K562 (cell line): ENCODE measurements at regions not wholly inside any gene's neighbourhood (a gene's known extent, or its start where the extent isn't known, plus 50 kb on each side); places are given as distances from the start of the nearest gene placed in this dataset.

Source experiments
- ATAC-seq: fragments of 200-7000 bp; cut with Tn5 transposase; 3 replicates; pipeline ENCODE4 v1.9.1; 2020; ENCODE audit warnings: moderate library complexity
- BruUV-seq: library from RNA; stranded (reverse); fragments of 400-500 nt; replicated peaks from 2 replicates; lab custom pipeline; 2021; lab: Mats Ljungman, UMichigan
- CTCF ChIA-PET: fragments of 300-600 bp; formaldehyde crosslinking; extraction: SDS; loops from one replicate; lab custom pipeline; 2021; ENCODE audit warnings: low intra/inter-chr PET ratio; lab: Yijun Ruan, JAX
- POLR2A ChIA-PET: fragments of 300-600, 350-650 bp; sonication (Branson Sonifier 250); formaldehyde crosslinking; extraction: SDS; loops from one replicate; lab custom pipeline; 2021; ENCODE audit warnings: antibody characterized with exemption, inconsistent platforms; lab: Yijun Ruan, JAX
- DNase-seq, 4 experiments: peaks; one replicate each; pipeline versions ENCODE4 v3.0.0 to v3.0.0-alpha.2; 2011 to 2018; ENCODE audit warnings: low spot score in 3 of 4, mixed read lengths in 3 of 4; ENCODE audit errors: extremely low read depth in 1 of 4
- FAIRE-seq: peaks from 2 replicates; lab custom pipeline; 2011; peaks lifted over from hg19 to GRCh38; lab: Jason Lieb, UNC
- H2AFZ ChIP-seq: 2 replicates; pipeline ENCODE4 v1.6.0; 2011; ENCODE audit warnings: low read depth, low read length, control low read depth, inconsistent platforms
- H3K27ac ChIP-seq: fragments of 200-600 bp; 3 replicates; pipeline ENCODE4 v1.8.0; 2011; ENCODE audit warnings: low read depth, mild to moderate bottlenecking, control low read depth, inconsistent platforms, low read length, moderate library complexity, mixed read lengths; ENCODE audit errors: extremely low read depth
- H3K27me3 ChIP-seq, 2 experiments: fragments of 300-600 bp in 1 of 2; 2 replicates in 1 of 2; 3 replicates in 1 of 2; pipeline versions ENCODE4 v1.6.0 to v1.8.0; 2011; ENCODE audit warnings: inconsistent platforms in 2 of 2, low read length in 2 of 2, mild to moderate bottlenecking in 1 of 2, mixed read lengths in 1 of 2, moderate library complexity in 1 of 2; ENCODE audit not compliant: control insufficient read depth in 2 of 2, insufficient read depth in 2 of 2
- H3K36me3 ChIP-seq: fragments of 300-600 bp; 3 replicates; pipeline ENCODE4 v1.8.0; 2011; ENCODE audit warnings: mild to moderate bottlenecking, low read length, inconsistent platforms; ENCODE audit not compliant: control insufficient read depth, insufficient read depth
- H3K4me1 ChIP-seq, 2 experiments: fragments of 200-600 bp in 1 of 2; replicated peaks in 1 of 2; 2 replicates in 1 of 2; 3 replicates in 1 of 2; pipeline versions ENCODE4 v1.5.1 to v1.8.0; 2011; ENCODE audit warnings: inconsistent platforms in 2 of 2, low read length in 2 of 2, mild to moderate bottlenecking in 1 of 2, mixed read lengths in 1 of 2, moderate library complexity in 1 of 2; ENCODE audit not compliant: control insufficient read depth in 2 of 2, insufficient read depth in 2 of 2
- H3K4me2 ChIP-seq: 2 replicates; pipeline ENCODE4 v1.6.1; 2011; ENCODE audit warnings: low read length, control low read depth, inconsistent platforms, mixed read lengths; ENCODE audit not compliant: insufficient read depth
- H3K4me3 ChIP-seq: fragments of 200-600 bp; sonication (generic), shearing (Covaris generic); 2 replicates; pipeline ENCODE4 v1.5.1; 2016; ENCODE audit warnings: control low read depth, inconsistent platforms
- H3K79me2 ChIP-seq: fragments of 200-600 bp; 3 replicates; pipeline ENCODE4 v1.8.0; 2011; ENCODE audit warnings: low read length, inconsistent platforms; ENCODE audit not compliant: control insufficient read depth, insufficient read depth
- H3K9ac ChIP-seq, 2 experiments: 2 replicates each; pipeline versions ENCODE4 v1.6.0 to v1.6.1; 2011; ENCODE audit warnings: low read depth in 2 of 2, low read length in 2 of 2, control low read depth in 1 of 2, inconsistent platforms in 1 of 2, mild to moderate bottlenecking in 1 of 2, mixed read lengths in 1 of 2; ENCODE audit not compliant: insufficient read depth in 1 of 2
- H3K9me1 ChIP-seq: one replicate; pipeline ENCODE4 v1.6.0; 2011; ENCODE audit warnings: inconsistent platforms, mild to moderate bottlenecking, low read length, moderate library complexity; ENCODE audit not compliant: control insufficient read depth, insufficient read depth
- H3K9me3 ChIP-seq: replicated peaks from 2 replicates; pipeline ENCODE4 v1.5.1; 2011; ENCODE audit warnings: low read depth, low read length, inconsistent platforms; ENCODE audit not compliant: control insufficient read depth, insufficient read depth
- H4K20me1 ChIP-seq: replicated peaks from 2 replicates; pipeline ENCODE4 v1.6.1; 2011; ENCODE audit warnings: low read length, inconsistent platforms, mixed read lengths; ENCODE audit not compliant: control insufficient read depth, insufficient read depth
- ARID2 ChIP-seq: fragments of 450-650 bp; IDR thresholded peaks from 2 replicates; pipeline ENCODE4 v1.6.1; 2017; ENCODE audit warnings: antibody characterized with exemption, mild to moderate bottlenecking
- ARID3A ChIP-seq: IDR thresholded peaks from 2 replicates; pipeline ENCODE4 v1.6.1; 2012; ENCODE audit warnings: low read depth, low read length, improper control_type of control experiment, borderline replicate concordance
- CBX3 ChIP-seq, 2 experiments: IDR thresholded peaks; 1 replicate in 1 of 2; 2 replicates in 1 of 2; pipeline ENCODE4 v1.6.1; 2012; ENCODE audit warnings: inconsistent platforms in 2 of 2, low read length in 2 of 2, borderline replicate concordance in 1 of 2, control low read depth in 1 of 2
- CC2D1A ChIP-seq: fragments of 450-650 bp; IDR thresholded peaks from 2 replicates; pipeline ENCODE4 v1.6.1; 2017; ENCODE audit warnings: mild to moderate bottlenecking
- E2F6 ChIP-seq, 2 experiments: IDR thresholded peaks; 2 replicates each; pipeline ENCODE4 v1.6.1; 2011; ENCODE audit warnings: borderline replicate concordance in 1 of 2, control low read depth in 1 of 2, low read depth in 1 of 2, low read length in 1 of 2, mild to moderate bottlenecking in 1 of 2, mixed read lengths in 1 of 2, moderate library complexity in 1 of 2; ENCODE audit not compliant: insufficient read depth in 1 of 2, insufficient read length in 1 of 2, poor library complexity in 1 of 2, severe bottlenecking in 1 of 2; ENCODE audit errors: extremely low read depth in 1 of 2
- FIP1L1 ChIP-seq: fragments of 200-400 bp; formaldehyde crosslinking; IDR thresholded peaks from 2 replicates; pipeline ENCODE4 v1.6.1; 2018; ENCODE audit warnings: mild to moderate bottlenecking, low read depth, low read length; ENCODE audit not compliant: poor library complexity, severe bottlenecking
- HMG20A ChIP-seq: fragments of 450-650 bp; formaldehyde crosslinking; conservative IDR thresholded peaks from 2 replicates; pipeline ENCODE4 v1.4.0; 2020; ENCODE audit warnings: mild to moderate bottlenecking, mixed read lengths
- HNRNPLL ChIP-seq: fragments of 200-400 bp; formaldehyde crosslinking; IDR thresholded peaks from 2 replicates; pipeline ENCODE4 v1.6.1; 2017; ENCODE audit warnings: low read length, low read depth, mild to moderate bottlenecking; ENCODE audit not compliant: poor library complexity, severe bottlenecking
- JUNB ChIP-seq: fragments of 450-650 bp; formaldehyde crosslinking; conservative IDR thresholded peaks from 2 replicates; pipeline ENCODE4 v1.4.0; 2020; ENCODE audit warnings: mild to moderate bottlenecking
- PHF8 ChIP-seq: fragments of 200-600 bp; sonication (generic); IDR thresholded peaks from 2 replicates; pipeline ENCODE4 v1.6.1; 2012; ENCODE audit warnings: mixed run types, mild to moderate bottlenecking, inconsistent platforms, low read length, moderate library complexity, borderline replicate concordance
- YBX1 ChIP-seq: fragments of 450-650 bp; IDR thresholded peaks from 2 replicates; pipeline ENCODE4 v1.7.1; 2016; ENCODE audit warnings: mild to moderate bottlenecking
- ZBTB5 ChIP-seq: fragments of 450-650 bp; IDR thresholded peaks from 2 replicates; pipeline ENCODE4 v1.6.1; 2017; ENCODE audit warnings: antibody characterized with exemption
- ZNF232 ChIP-seq: sonication (generic); formaldehyde crosslinking; IDR thresholded peaks from 2 replicates; pipeline ENCODE4 v1.8.0; 2022; ENCODE audit warnings: mild to moderate bottlenecking, missing genetic modification reagents
- ZNF316 ChIP-seq: fragments of 450-650 bp; IDR thresholded peaks from 2 replicates; pipeline ENCODE4 v1.6.1; 2016
- WGBS: fragments of 100-300 bp; shearing (Covaris generic); methylation state at CpG from one replicate; pipeline ENCODE4 v1.1.6; 2016; ENCODE audit warnings: low coverage, mixed read lengths; ENCODE audit not compliant: insufficient coverage; ENCODE audit errors: missing lambda C conversion rate; 5-methylcytosine and 5-hydroxymethylcytosine counted together
- in situ Hi-C: fragments of 300-500 bp; cut with MboI; formaldehyde crosslinking; loops from 4 replicates; pipeline ENCODE4 v1.15.0; 2018; ENCODE audit warnings: inconsistent platforms, mixed read lengths
- intact Hi-C: fragments of 100-400 bp; cut with micrococcal nuclease; formaldehyde crosslinking; loops from 2 replicates; pipeline ENCODE4 v1.14.2; 2022

DNA sequence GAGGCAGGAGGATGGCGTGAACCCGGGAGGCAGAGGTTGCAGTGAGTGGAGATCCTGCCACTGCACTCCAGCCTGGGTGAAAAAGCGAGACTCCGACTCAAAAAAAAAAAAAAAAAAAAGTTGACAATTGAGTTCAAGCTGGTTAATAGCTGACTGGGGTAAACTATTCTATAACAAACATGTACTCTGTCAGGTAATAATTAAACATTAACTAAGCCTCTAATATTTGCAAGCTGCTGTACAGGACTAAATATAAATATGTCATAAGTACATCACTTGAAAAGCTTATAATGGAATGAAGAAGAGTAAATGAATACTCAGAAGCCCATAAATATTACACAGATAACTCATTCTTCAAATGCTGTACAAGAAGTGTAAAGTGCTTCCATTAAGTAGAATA is 190.4 kb upstream of the CRIM1 start:
- TF ChIP-seq ARID3A (no peak), CC2D1A (no peak), ZBTB5 (no peak), E2F6 (IDR thresholded peaks at IDR 0.05; ENCODE audit: borderline replicate concordance in 1 of 2, extremely low read depth in 1 of 2, insufficient read depth in 1 of 2, insufficient read length in 1 of 2, low read depth in 1 of 2, low read length in 1 of 2, poor library complexity in 1 of 2, severe bottlenecking in 1 of 2) (no peak), HMG20A (CRISPR knock-in tag) (no peak), JUNB (CRISPR knock-in tag) (no peak), ZNF316 (no peak), HNRNPLL (no peak), YBX1 (no peak), CBX3 (IDR thresholded peaks at IDR 0.05; ENCODE audit: borderline replicate concordance in 1 of 2, low read length in 2 of 2) (no peak), PHF8 (no peak), ZNF232 (CRISPR knock-in tag) (no peak), FIP1L1 (no peak), ARID2 (no peak)
- H3K79me2 ChIP-seq: no peaks in the 10 kb centered on the region
- DNase-seq: no peak
- CTCF ChIA-PET: no interaction called here
- WGBS: 0% methylated on average over 4 of the region's 4 CpGs
- no peak overlapping the region for H3K4me3 ChIP-seq
- POLR2A ChIA-PET: no interaction called here
- H2AFZ ChIP-seq: no peak overlapping the region
- FAIRE-seq: no peak
- peaks cover 2% of the 10 kb centered on the region; the same call in 1 of the 2 replicates for H3K9me3 ChIP-seq
- ATAC-seq: no peak
- no peaks in the 10 kb centered on the region for H3K4me1 ChIP-seq
- no peaks in the 10 kb centered on the region for H3K27me3 ChIP-seq
- no peak overlapping the region for H3K4me2 ChIP-seq
- H3K36me3 ChIP-seq: no peaks in the 10 kb centered on the region
- no peaks in the 10 kb centered on the region for H3K9me1 ChIP-seq
- intact Hi-C loops: no loop called here
- no peak overlapping the region for H3K9ac ChIP-seq
- no peak overlapping the region for H3K27ac ChIP-seq
- H4K20me1 ChIP-seq: no peaks in the 10 kb centered on the region
- BruUV-seq: no TSS peak
- in situ Hi-C loops: no loop called here
